ENCODE measurements at regions not wholly inside any gene's neighbourhood (a gene's known extent, or its start where the extent isn't known, plus 50 kb on each side); places are given as distances from the start of the nearest gene placed in this dataset.

GRCh38 chr7:46168231-46168630 is 247.2 kb upstream of the IGFBP3 start:
- no peak overlapping the region for H3K4me3 ChIP-seq (ENCODE audit: low read depth, low read length)
- DNase-seq (ENCODE audit: low read depth): no peak
- no peak for TF ChIP-seq CTCF (IDR thresholded peaks at IDR 0.05; ENCODE audit: control insufficient read depth, extremely low read depth, insufficient read depth)

- H3K4me3 ChIP-seq (ENCODE audit: low read depth, low read length): no peak overlapping the region
- no peak for TF ChIP-seq CTCF (IDR thresholded peaks at IDR 0.05; ENCODE audit: control insufficient read depth, extremely low read depth, insufficient read depth)
- no peak for DNase-seq (ENCODE audit: low read depth)
Measured at GRCh38 chr7:46165276-46165675, 244.2 kb upstream of the IGFBP3 start.

- H3K4me3 ChIP-seq (ENCODE audit: low read depth, low read length): no peak overlapping the region
- TF ChIP-seq CTCF (IDR thresholded peaks at IDR 0.05; ENCODE audit: control insufficient read depth, extremely low read depth, insufficient read depth): no peak
- no peak for DNase-seq (ENCODE audit: low read depth)
Measured at GRCh38 chr7:46164629-46165028, 243.6 kb upstream of the IGFBP3 start.

GRCh38 chr7:46163246-46163645 is 242.2 kb upstream of the IGFBP3 start:
- TF ChIP-seq CTCF (IDR thresholded peaks at IDR 0.05; ENCODE audit: control insufficient read depth, extremely low read depth, insufficient read depth): no peak
- peak; percentile 32 for DNase-seq (ENCODE audit: low read depth)
- no peak overlapping the region for H3K4me3 ChIP-seq (ENCODE audit: low read depth, low read length)

GRCh38 chr7:46162609-46163008 is 241.5 kb upstream of the IGFBP3 start:
- no peak overlapping the region for H3K4me3 ChIP-seq (ENCODE audit: low read depth, low read length)
- no peak for DNase-seq (ENCODE audit: low read depth)
- TF ChIP-seq CTCF (IDR thresholded peaks at IDR 0.05; ENCODE audit: control insufficient read depth, extremely low read depth, insufficient read depth): no peak

- no peak for TF ChIP-seq CTCF (IDR thresholded peaks at IDR 0.05; ENCODE audit: control insufficient read depth, extremely low read depth, insufficient read depth)
- DNase-seq (ENCODE audit: low read depth): no peak
- H3K4me3 ChIP-seq (ENCODE audit: low read depth, low read length): no peak overlapping the region
Measured at GRCh38 chr7:46160861-46161260, 239.8 kb upstream of the IGFBP3 start.

GRCh38 chr7:46157931-46158330 is 236.9 kb upstream of the IGFBP3 start:
- no peak for DNase-seq (ENCODE audit: low read depth)
- no peak for TF ChIP-seq CTCF (IDR thresholded peaks at IDR 0.05; ENCODE audit: control insufficient read depth, extremely low read depth, insufficient read depth)
- no peak overlapping the region for H3K4me3 ChIP-seq (ENCODE audit: low read depth, low read length)
